ENCODE measurements at regions not wholly inside any gene's neighbourhood (a gene's known extent, or its start where the extent isn't known, plus 50 kb on each side); places are given as distances from the start of the nearest gene placed in this dataset.

DNA sequence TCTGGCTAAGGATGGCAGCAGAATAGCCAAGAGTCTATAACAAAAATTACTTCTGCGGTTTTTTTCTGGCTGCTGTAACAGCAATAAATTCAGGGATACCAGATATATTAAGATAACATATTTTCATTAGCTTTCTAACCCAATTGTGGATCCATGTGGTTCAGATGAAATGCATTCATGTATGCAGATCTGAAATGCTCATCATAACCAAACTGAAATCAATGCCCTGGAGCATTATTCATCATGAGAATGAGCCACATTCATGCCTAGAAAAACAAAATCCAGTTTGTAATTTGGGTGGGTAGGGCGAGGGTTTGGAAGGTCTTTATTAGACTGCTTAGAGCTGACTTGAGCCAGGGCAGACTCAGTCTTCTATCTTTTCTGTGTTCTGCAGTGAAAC lies 69.8 kb upstream of the SEMA3A start:
- Histone ChIP-seq H3K36me3 (no peaks in the 10 kb centered on the region), H3K9me3 (no peaks in the 10 kb centered on the region), H3K4me3 (no peak overlapping the region), H3K27ac (no peak overlapping the region), H3K4me1 (no peaks in the 10 kb centered on the region), H3K27me3 (no peaks in the 10 kb centered on the region)
- TF ChIP-seq, protein P1, sequence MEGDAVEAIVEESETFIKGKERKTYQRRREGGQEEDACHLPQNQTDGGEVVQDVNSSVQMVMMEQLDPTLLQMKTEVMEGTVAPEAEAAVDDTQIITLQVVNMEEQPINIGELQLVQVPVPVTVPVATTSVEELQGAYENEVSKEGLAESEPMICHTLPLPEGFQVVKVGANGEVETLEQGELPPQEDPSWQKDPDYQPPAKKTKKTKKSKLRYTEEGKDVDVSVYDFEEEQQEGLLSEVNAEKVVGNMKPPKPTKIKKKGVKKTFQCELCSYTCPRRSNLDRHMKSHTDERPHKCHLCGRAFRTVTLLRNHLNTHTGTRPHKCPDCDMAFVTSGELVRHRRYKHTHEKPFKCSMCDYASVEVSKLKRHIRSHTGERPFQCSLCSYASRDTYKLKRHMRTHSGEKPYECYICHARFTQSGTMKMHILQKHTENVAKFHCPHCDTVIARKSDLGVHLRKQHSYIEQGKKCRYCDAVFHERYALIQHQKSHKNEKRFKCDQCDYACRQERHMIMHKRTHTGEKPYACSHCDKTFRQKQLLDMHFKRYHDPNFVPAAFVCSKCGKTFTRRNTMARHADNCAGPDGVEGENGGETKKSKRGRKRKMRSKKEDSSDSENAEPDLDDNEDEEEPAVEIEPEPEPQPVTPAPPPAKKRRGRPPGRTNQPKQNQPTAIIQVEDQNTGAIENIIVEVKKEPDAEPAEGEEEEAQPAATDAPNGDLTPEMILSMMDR (IDR thresholded peaks at IDR 0.05): no peak
- no peak for TF ChIP-seq POLR2A (IDR thresholded peaks at IDR 0.05)
- WGBS, 4 donors: 77 to 95% (median 87%) methylated on average over 2 of the region's 2 CpGs
- intact Hi-C loops (cut with DNase I): no loop called here
- DNase-seq (no peak), ATAC-seq (no peak)

DNA sequence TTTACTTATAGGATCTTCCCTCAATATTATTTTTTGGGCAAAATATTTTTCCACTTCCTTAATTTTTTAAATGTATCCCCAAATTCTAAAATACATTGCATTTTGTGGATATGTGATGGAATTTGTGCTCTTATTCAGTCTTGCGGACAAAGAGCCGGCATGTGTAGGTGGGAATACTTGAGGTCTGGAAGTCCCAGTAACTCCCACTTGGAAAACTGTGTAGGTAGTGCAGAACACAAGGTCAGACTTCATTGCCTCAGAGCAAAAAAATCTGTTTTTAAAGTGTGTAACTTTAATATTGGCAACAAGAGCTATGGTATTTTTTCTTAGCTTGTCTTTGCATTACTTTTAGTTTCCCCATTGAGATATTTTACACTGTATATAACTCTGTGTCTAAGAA lies 68.5 kb upstream of the SEMA3A start:
- intact Hi-C loops (cut with DNase I): no loop called here

DNA sequence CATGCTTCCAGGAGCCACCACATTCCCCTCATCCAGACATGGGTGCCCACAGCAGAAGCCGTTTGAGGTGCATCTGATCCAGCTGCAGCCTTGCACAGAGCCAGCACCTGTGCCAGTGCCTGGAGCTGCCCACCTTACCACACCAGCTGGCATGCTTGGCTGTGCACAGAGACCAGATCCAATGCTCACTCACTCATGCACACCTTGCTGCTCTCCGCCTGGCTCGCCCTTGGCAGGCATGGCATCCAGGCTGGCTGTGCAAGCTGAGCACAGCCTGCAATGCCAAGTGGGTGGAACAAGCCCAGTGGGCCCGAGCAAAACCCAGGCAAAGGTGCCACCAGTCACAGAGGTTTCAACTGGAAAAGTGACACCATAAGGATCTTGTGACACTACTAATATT lies 66.9 kb upstream of the SEMA3A start:
- H3K9me3 ChIP-seq: no peaks in the 10 kb centered on the region
- WGBS, 4 donors: 88 to 92% (median 89%) methylated on average over 4 of the region's 4 CpGs
- no peak for DNase-seq
- H3K27ac ChIP-seq: no peak overlapping the region
- H3K27me3 ChIP-seq: no peaks in the 10 kb centered on the region
- H3K4me3 ChIP-seq: no peak overlapping the region
- H3K4me1 ChIP-seq: no peaks in the 10 kb centered on the region
- no peaks in the 10 kb centered on the region for H3K36me3 ChIP-seq
- intact Hi-C loops (cut with DNase I): no loop called here
- TF ChIP-seq POLR2A (IDR thresholded peaks at IDR 0.05): no peak
- TF ChIP-seq, protein P1 (IDR thresholded peaks at IDR 0.05): no peak
- ATAC-seq: no peak

More for the DNA sequence above, 68.5 kb upstream of the SEMA3A start:
- H3K27me3 ChIP-seq: no peaks in the 10 kb centered on the region
- no peak overlapping the region for H3K4me3 ChIP-seq
- H3K9me3 ChIP-seq: no peaks in the 10 kb centered on the region
- H3K4me1 ChIP-seq: no peaks in the 10 kb centered on the region
- WGBS, 4 donors: 94 to 98% (median 97%) methylated on average over 2 of the region's 2 CpGs
- no peak overlapping the region for H3K27ac ChIP-seq
- DNase-seq (no peak), ATAC-seq (no peak)
- H3K36me3 ChIP-seq: no peaks in the 10 kb centered on the region
- TF ChIP-seq, protein P1 (IDR thresholded peaks at IDR 0.05): no peak
- no peak for TF ChIP-seq POLR2A (IDR thresholded peaks at IDR 0.05)

DNA sequence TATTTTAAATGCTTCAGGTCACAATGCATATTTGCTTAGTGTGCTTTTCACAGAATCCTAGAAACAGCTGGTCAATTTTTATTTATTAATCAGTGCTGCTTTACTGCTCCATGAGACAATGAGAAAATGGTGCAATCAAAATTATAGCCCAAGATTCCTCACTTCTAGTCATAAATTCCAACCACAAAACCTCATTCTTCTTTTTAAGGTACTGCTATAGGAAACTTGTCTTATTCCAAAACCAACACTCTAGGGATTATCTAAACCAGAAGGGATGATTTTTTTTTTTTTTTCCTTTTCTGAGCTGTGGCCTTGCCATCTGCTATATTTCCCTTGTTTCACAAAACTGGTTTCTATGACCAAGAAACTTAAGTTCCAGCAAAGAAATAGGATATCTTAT lies 64.0 kb upstream of the SEMA3A start:
- Histone ChIP-seq H3K4me1 (no peaks in the 10 kb centered on the region), H3K27me3 (no peaks in the 10 kb centered on the region), H3K9me3 (no peaks in the 10 kb centered on the region), H3K4me3 (no peak overlapping the region), H3K27ac (no peak overlapping the region), H3K36me3 (no peaks in the 10 kb centered on the region)
- intact Hi-C loops (cut with DNase I): no loop called here
- DNase-seq (no peak), ATAC-seq (no peak)
- TF ChIP-seq, protein P1 (IDR thresholded peaks at IDR 0.05): no peak
- no peak for TF ChIP-seq POLR2A (IDR thresholded peaks at IDR 0.05)
